DMS 273 (cell line): ENCODE measurements at regions not wholly inside any gene's neighbourhood (a gene's known extent, or its start where the extent isn't known, plus 50 kb on each side); places are given as distances from the start of the nearest gene placed in this dataset.
A peak's percentile ranks its signal among the peaks of the same experiment; 100 is the strongest.

Source experiments
- DNase-seq: peaks from one replicate; lab custom pipeline; 2025; ENCODE audit not compliant: unreplicated experiment; lab: John Stamatoyannopoulos, UW

GRCh38 chr1:8204826-8205225 lies 113.1 kb upstream of the SLC45A1 start:
- no peak for DNase-seq

GRCh38 chr1:8203551-8203950 lies 114.4 kb upstream of the SLC45A1 start:
- DNase-seq = no peak

GRCh38 chr1:8203056-8203455 lies 114.9 kb upstream of the SLC45A1 start:
- no peak for DNase-seq

GRCh38 chr1:8202182-8202905 lies 115.6 kb upstream of the SLC45A1 start:
- no peak for DNase-seq

- DNase-seq = no peak
Measured at GRCh38 chr1:8201331-8201861, 116.5 kb upstream of the SLC45A1 start.

- DNase-seq = no peak
Measured at GRCh38 chr1:8200317-8201115, 117.4 kb upstream of the SLC45A1 start.

GRCh38 chr1:8198522-8198921 lies 119.4 kb upstream of the SLC45A1 start:
- DNase-seq = no peak

- peak; percentile 67 for DNase-seq
Measured at GRCh38 chr1:8197493-8198282, 120.2 kb upstream of the SLC45A1 start.

- DNase-seq = no peak
Measured at GRCh38 chr1:8194481-8195227, 123.3 kb upstream of the SLC45A1 start.

- no peak for DNase-seq
Measured at GRCh38 chr1:8193840-8194406, 124.0 kb upstream of the SLC45A1 start.

- DNase-seq = no peak
Measured at GRCh38 chr1:8191474-8191873, 126.4 kb upstream of the SLC45A1 start.

GRCh38 chr1:8189931-8190483 lies 127.9 kb upstream of the SLC45A1 start:
- no peak for DNase-seq

- DNase-seq = no peak
Measured at GRCh38 chr1:8185400-8185799, 132.5 kb upstream of the SLC45A1 start.

GRCh38 chr1:8184301-8184700 lies 133.6 kb upstream of the SLC45A1 start:
- DNase-seq = no peak

GRCh38 chr1:8182034-8182761 lies 135.7 kb upstream of the SLC45A1 start:
- no peak for DNase-seq

- no peak for DNase-seq
Measured at GRCh38 chr1:8179132-8179793, 138.7 kb upstream of the SLC45A1 start.

- no peak for DNase-seq
Measured at GRCh38 chr1:8176279-8176678, 141.6 kb upstream of the SLC45A1 start.

- no peak for DNase-seq
Measured at GRCh38 chr1:8174807-8175206, 143.1 kb upstream of the SLC45A1 start.
